IPS-20b (cell line): ENCODE measurements at regions not wholly inside any gene's neighbourhood (a gene's known extent, or its start where the extent isn't known, plus 50 kb on each side); places are given as distances from the start of the nearest gene placed in this dataset.

Source experiments
- H3K27ac ChIP-seq: one replicate; pipeline ENCODE4 v1.5.1; 2013; ENCODE audit warnings: low read length
- H3K27me3 ChIP-seq: 2 replicates; pipeline ENCODE4 v1.6.1; 2013; ENCODE audit warnings: mild to moderate bottlenecking, low read length, inconsistent platforms; ENCODE audit not compliant: insufficient read depth
- H3K36me3 ChIP-seq: 2 replicates; pipeline ENCODE4 v1.6.1; 2013; ENCODE audit warnings: low read depth, mild to moderate bottlenecking, inconsistent platforms, low read length, moderate library complexity; ENCODE audit not compliant: insufficient read depth
- H3K4me1 ChIP-seq: 2 replicates; pipeline ENCODE4 v1.6.1; 2013; ENCODE audit warnings: mild to moderate bottlenecking, control low read depth, inconsistent platforms, low read length, moderate library complexity; ENCODE audit not compliant: insufficient read depth
- H3K4me3 ChIP-seq: 2 replicates; pipeline ENCODE4 v1.5.1; 2013; ENCODE audit warnings: mild to moderate bottlenecking, low read length, inconsistent platforms
- H3K9ac ChIP-seq: 2 replicates; pipeline ENCODE4 v1.6.1; 2013; ENCODE audit warnings: low read depth, mild to moderate bottlenecking, inconsistent platforms, low read length, moderate library complexity
- H3K9me3 ChIP-seq: 2 replicates; pipeline ENCODE4 v1.6.1; 2013; ENCODE audit warnings: mild to moderate bottlenecking, low read depth, low read length, inconsistent platforms; ENCODE audit not compliant: insufficient read depth

DNA sequence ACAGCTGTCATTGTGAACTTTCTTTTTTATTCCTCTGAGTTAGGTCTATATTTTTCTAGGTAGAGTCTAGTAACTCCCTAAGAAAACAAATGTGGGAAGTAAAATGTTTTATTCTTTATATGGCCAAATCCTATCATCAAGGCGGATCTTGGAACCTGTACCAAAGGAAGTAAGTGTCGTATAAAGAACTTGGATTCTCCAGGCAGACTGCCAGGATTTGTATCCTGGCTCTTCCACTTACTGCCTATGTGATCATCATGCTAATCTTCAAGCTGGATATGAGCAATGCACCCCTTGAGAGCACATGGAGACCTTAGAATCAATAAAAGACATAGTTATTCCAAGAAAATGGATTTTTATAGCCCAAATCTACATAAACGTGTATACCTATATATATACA lies 286.5 kb downstream of the PCDH17 start:
- Histone ChIP-seq H3K4me3 (no peak overlapping the region), H3K27me3 (no peaks in the 10 kb centered on the region), H3K9ac (no peak overlapping the region), H3K27ac (no peak overlapping the region), H3K4me1 (no peaks in the 10 kb centered on the region), H3K9me3 (no peaks in the 10 kb centered on the region), H3K36me3 (no peaks in the 10 kb centered on the region)

DNA sequence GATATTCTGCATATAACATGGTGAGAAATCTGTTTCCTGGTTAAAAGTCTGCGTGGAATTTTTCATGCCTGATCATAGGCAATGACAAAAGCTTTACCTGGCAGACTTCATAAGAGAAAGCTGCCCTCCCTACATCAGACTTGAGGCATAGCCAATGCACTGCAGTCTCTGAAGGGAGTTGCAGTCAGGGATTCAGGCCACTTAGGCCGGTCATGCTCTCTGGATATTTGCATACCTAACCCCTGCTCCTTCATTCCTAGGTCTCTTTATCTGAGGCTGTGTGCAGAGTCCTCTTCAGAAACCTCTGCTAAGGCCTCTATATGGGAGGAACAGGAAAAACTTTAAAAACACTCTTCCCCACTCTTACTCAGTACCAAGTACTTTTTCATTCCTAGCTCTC lies 287.4 kb downstream of the PCDH17 start:
- Histone ChIP-seq H3K4me1 (no peaks in the 10 kb centered on the region), H3K36me3 (no peaks in the 10 kb centered on the region), H3K27me3 (no peaks in the 10 kb centered on the region), H3K27ac (no peak overlapping the region), H3K9ac (no peak overlapping the region), H3K9me3 (no peaks in the 10 kb centered on the region), H3K4me3 (no peak overlapping the region)

DNA sequence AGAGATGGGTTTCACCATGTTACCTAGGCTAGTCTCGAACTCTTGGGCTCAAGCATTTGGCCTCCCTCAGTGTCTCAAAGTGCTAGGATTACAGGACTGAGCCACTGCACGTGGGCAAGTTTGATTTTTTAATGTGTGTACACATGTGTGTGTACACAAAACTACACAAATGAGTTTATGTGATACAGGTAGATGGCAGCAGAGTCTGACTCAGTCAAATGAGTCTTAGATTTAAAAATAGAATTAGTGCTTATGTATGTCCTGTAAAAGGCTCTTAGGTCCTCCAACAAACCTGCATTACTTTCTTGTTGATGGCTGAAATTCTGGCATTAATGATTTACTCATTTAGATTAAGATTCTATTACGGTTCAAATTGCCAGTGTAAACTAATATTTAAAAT lies 293.7 kb downstream of the PCDH17 start:
- H3K9me3 ChIP-seq = no peaks in the 10 kb centered on the region
- no peaks in the 10 kb centered on the region for H3K4me1 ChIP-seq
- H3K4me3 ChIP-seq = no peak overlapping the region
- no peak overlapping the region for H3K9ac ChIP-seq
- H3K27me3 ChIP-seq = no peaks in the 10 kb centered on the region
- H3K27ac ChIP-seq = no peak overlapping the region
- H3K36me3 ChIP-seq = no peaks in the 10 kb centered on the region

DNA sequence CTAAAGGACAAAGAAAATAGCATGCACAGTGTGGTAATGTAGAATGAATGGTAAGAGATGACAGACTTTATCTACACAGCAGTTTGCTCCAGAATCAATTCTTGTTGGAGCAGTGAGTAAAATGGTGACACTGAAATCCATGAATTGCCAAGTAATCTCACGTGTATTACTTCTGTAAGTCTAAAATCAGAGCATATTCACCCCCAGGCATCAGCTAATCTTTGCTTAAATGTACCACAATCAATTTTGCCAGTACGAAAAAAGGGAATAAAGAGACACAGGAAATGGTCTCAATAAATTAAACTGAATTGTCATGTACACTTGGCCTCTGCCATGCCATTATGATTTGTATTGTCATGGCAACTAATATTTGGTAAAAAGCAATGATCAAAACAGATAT lies 294.2 kb downstream of the PCDH17 start:
- H3K4me1 ChIP-seq = no peaks in the 10 kb centered on the region
- no peak overlapping the region for H3K9ac ChIP-seq
- no peaks in the 10 kb centered on the region for H3K9me3 ChIP-seq
- H3K4me3 ChIP-seq = no peak overlapping the region
- no peaks in the 10 kb centered on the region for H3K36me3 ChIP-seq
- H3K27ac ChIP-seq = no peak overlapping the region
- H3K27me3 ChIP-seq = no peaks in the 10 kb centered on the region

DNA sequence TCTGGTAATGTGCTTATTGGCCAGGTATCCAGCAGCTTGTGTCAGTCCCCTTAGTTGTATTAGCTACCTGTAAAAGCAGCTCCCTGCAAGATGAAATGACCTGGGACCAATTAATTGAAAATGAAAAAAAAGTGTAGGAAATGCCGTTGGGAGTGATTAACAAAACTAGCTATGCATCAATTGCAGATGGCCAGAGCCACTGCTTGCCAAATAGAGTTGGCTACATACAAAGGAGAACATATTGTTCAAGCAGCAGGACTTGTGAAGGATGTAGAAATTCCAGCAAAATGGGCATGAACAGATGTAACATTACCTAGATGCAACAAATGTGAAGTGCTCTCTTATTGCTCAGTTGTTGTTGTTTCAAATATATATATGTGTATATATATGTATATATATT lies 300.5 kb downstream of the PCDH17 start:
- Histone ChIP-seq H3K9ac (no peak overlapping the region), H3K9me3 (no peaks in the 10 kb centered on the region), H3K27me3 (no peaks in the 10 kb centered on the region), H3K27ac (no peak overlapping the region), H3K4me3 (no peak overlapping the region), H3K36me3 (no peaks in the 10 kb centered on the region), H3K4me1 (no peaks in the 10 kb centered on the region)

DNA sequence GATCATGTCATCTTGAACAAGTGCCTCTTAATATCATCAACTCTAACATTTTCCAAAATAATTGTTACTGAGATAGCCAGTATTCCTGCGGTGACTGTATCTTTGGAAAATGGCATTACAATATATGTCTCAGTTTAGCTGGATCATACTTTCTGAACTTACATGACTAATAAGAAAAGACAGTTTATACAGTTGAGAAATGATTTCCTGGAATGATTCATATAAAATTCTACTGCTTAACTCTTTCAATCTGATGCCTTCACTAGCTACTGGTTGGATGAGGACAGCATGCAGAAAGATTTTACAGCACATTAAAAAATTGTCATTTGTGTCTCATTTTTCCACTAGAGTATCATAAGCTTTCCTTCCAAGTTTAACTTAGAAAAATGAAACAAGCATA lies 302.1 kb downstream of the PCDH17 start:
- no peak overlapping the region for H3K9ac ChIP-seq
- no peak overlapping the region for H3K27ac ChIP-seq
- H3K27me3 ChIP-seq = no peaks in the 10 kb centered on the region
- H3K4me3 ChIP-seq = no peak overlapping the region
- H3K9me3 ChIP-seq = no peaks in the 10 kb centered on the region
- H3K36me3 ChIP-seq = no peaks in the 10 kb centered on the region
- H3K4me1 ChIP-seq = no peaks in the 10 kb centered on the region

DNA sequence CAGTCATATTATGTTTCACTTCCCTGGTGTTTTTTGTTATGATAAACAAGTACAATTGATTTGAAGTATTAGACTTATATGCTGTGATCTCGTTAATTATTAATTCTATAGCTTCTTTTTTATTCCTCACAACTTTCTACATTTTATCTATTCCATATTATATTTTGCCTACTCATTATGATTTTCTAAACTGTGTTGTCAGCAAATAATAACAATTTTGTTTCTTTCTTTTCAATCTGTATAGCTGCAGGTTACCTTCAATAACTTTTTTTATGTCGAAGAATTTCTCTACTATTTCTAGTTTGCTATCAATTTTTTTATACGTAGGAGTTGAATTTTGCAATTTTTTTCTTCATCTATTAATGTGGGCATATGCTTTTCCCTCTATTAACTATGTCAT lies 304.4 kb downstream of the PCDH17 start:
- H3K27me3 ChIP-seq = no peaks in the 10 kb centered on the region
- H3K36me3 ChIP-seq = no peaks in the 10 kb centered on the region
- H3K9me3 ChIP-seq = no peaks in the 10 kb centered on the region
- no peak overlapping the region for H3K9ac ChIP-seq
- H3K4me1 ChIP-seq = no peaks in the 10 kb centered on the region
- H3K4me3 ChIP-seq = no peak overlapping the region
- no peak overlapping the region for H3K27ac ChIP-seq

DNA sequence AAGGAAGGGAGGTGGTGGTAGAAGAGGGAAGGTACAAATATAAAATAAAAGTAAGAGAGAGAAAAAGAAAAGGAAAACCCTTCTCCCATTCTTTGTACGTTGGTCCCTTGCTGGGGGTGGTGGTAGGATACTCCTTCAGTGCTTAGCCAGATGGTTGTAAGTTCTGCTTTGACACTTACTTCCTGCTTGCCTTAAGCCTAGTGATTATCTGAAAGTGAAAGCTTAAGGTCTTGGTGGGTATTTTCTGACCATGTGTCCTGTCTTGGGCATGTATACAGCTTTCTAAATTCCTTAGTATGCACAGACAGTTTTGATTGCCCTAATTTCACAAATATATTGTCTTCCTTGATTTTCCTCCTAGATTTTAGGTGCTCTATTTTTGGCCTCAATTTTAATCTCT lies 314.8 kb downstream of the PCDH17 start:
- no peaks in the 10 kb centered on the region for H3K4me1 ChIP-seq
- H3K27ac ChIP-seq = no peak overlapping the region
- H3K9me3 ChIP-seq = peaks cover 11% of the 10 kb centered on the region; the same call in 1 of the 2 replicates
- no peaks in the 10 kb centered on the region for H3K36me3 ChIP-seq
- no peak overlapping the region for H3K9ac ChIP-seq
- no peak overlapping the region for H3K4me3 ChIP-seq
- H3K27me3 ChIP-seq = no peaks in the 10 kb centered on the region

DNA sequence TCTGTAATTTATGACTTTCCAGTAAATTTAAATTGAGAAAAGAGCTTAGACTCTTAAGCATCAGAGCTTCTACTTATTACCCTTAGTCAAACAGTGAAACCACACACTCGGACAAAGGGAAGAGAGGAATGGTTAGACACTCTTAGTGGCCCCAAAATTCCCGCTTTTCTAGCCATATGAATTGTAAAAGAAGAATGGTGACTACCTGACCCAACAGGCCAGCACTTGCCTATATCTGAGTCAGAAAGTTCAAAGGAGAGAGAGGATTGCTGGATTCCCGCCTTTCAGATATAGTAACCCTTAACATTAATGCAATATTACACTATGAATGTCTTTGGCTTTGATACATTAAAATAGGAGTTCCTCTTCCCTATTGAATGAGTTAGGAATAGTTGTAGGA lies 317.3 kb downstream of the PCDH17 start:
- no peaks in the 10 kb centered on the region for H3K4me1 ChIP-seq
- no peak overlapping the region for H3K27ac ChIP-seq
- H3K27me3 ChIP-seq = no peaks in the 10 kb centered on the region
- H3K9me3 ChIP-seq = peaks cover 18% of the 10 kb centered on the region; the same call in 1 of the 2 replicates
- no peak overlapping the region for H3K9ac ChIP-seq
- no peaks in the 10 kb centered on the region for H3K36me3 ChIP-seq
- H3K4me3 ChIP-seq = no peak overlapping the region

DNA sequence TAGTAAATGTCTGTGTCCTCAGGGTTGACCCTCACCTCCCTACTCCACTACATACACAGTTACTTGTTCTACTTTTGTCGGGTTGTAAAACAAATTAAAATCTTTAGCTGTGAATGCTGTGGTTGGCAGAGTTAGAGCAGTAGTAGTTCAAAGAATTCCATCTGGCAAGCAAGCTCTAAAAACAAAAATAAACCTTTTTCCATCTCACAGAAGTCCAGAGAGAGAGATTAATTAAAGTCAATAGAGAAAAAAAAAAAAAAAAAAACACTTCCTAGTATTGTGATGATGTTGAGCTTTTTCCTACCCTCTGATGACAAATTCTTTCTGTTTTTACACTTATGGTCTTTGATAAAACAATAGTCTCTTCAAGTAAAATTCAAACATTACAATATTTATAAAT lies 338.4 kb downstream of the PCDH17 start:
- Histone ChIP-seq H3K36me3 (no peaks in the 10 kb centered on the region), H3K9me3 (peaks cover 20% of the 10 kb centered on the region; the same call in 1 of the 2 replicates), H3K27me3 (no peaks in the 10 kb centered on the region), H3K9ac (no peak overlapping the region), H3K4me1 (no peaks in the 10 kb centered on the region), H3K4me3 (no peak overlapping the region), H3K27ac (no peak overlapping the region)

DNA sequence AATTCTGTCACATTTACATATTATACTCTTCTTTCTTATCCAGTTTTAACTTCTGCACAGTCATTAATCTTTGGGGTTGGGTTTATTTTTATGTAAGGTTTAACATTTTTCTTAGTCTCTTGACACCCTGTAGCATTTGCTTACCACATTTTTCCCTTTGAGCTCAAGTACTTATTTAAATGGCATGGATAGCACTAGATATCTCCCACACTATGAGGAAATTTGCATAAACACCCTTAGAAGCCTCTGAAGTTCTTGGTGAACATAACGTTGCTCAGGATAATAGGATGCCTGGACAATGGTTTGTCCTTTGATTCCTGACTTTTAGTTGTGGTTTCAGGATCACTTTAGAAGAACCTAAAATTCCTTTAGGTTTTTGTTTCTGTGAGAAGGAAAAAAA lies 338.9 kb downstream of the PCDH17 start:
- no peaks in the 10 kb centered on the region for H3K4me1 ChIP-seq
- H3K36me3 ChIP-seq = no peaks in the 10 kb centered on the region
- H3K9ac ChIP-seq = no peak overlapping the region
- no peaks in the 10 kb centered on the region for H3K27me3 ChIP-seq
- no peak overlapping the region for H3K4me3 ChIP-seq
- H3K27ac ChIP-seq = no peak overlapping the region
- peaks cover 20% of the 10 kb centered on the region; the same call in 1 of the 2 replicates for H3K9me3 ChIP-seq

DNA sequence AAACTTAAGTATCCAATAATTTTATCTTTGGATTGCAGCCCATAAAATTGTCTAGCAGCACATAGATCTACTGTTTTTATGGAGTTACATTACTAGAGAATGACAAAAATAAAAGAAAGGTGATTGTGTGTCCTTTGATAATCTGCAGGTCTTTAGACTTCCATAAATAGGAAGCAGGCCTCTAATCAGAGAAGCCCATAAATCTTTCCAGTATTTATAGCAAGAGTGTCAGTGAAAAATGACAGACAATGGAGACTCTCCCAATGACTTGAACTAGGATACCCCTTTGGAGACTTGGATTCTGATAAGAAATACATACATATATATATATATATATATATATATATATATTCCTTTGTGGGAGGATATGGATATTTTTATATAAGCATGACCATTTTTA lies 351.2 kb downstream of the PCDH17 start:
- Histone ChIP-seq H3K9ac (no peak overlapping the region), H3K27ac (no peak overlapping the region), H3K27me3 (no peaks in the 10 kb centered on the region), H3K4me3 (no peak overlapping the region), H3K9me3 (peaks cover 2% of the 10 kb centered on the region; the same call in 1 of the 2 replicates), H3K36me3 (no peaks in the 10 kb centered on the region), H3K4me1 (no peaks in the 10 kb centered on the region)

DNA sequence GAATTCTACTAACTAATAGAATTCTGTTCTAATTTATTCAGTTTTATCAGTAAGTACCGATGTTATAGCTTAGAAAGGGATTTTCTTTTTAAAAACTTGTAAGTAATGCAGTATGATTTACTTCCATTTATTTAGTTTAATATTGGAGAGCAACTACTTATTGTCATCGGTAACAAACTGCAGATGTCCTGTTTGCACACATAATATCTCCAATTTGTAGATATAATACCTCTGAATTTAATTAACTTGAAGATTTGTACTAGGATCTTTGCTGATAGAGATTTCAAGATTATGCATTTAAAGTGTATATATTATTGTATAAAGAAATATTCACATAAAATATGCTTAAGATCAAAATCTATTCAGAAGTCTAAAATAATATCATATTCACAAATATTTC lies 356.7 kb downstream of the PCDH17 start:
- Histone ChIP-seq H3K9me3 (peaks cover 2% of the 10 kb centered on the region; the same call in 1 of the 2 replicates), H3K27me3 (no peaks in the 10 kb centered on the region), H3K36me3 (no peaks in the 10 kb centered on the region), H3K9ac (no peak overlapping the region), H3K27ac (no peak overlapping the region), H3K4me1 (no peaks in the 10 kb centered on the region), H3K4me3 (no peak overlapping the region)
